ENCODE measurements at regions not wholly inside any gene's neighbourhood (a gene's known extent, or its start where the extent isn't known, plus 50 kb on each side); places are given as distances from the start of the nearest gene placed in this dataset.

DNA sequence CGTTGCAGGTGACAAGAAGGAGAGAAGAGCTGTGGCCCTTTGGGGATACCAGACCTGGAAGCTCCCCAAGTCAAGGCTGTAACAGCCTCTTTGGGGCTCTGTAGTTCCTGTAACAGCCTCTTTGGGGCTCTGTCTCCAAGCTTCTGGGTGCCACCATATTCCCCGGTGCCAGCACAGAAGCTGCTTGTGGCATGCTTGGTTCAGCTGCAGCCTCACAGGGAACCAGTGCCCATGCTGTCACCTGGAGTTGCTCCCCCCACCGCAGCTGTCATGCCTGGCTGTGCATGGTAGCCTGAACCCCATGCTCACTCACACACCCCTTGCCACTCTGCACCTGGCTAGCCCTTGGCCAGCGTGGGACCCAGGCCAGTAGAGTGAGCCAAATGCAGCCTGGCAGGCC, 109.1 kb downstream of the ELAPOR2 start:
- Histone ChIP-seq H3K27ac (ENCODE audit: low read length) (no peak overlapping the region), H3K4me1 (ENCODE audit: control insufficient read depth, insufficient read depth, low read length) (no peaks in the 10 kb centered on the region), H3K27me3 (ENCODE audit: control insufficient read depth, insufficient read depth, low read length) (no peaks in the 10 kb centered on the region; the same call in none of the 2 replicates), H3K36me3 (ENCODE audit: control insufficient read depth, insufficient read depth, low read length) (no peaks in the 10 kb centered on the region), H3K9me3 (ENCODE audit: control insufficient read depth, insufficient read depth, low read depth, low read length) (no peaks in the 10 kb centered on the region), H3K4me3 (ENCODE audit: low read depth in 2 of 2, low read length in 2 of 2) (no peak overlapping the region)
- POLR2A ChIA-PET: interaction anchor here (0.6 kb wide), 1 partner anchor 202 kb away, joined by 3 read pairs; no protein-coding TSS in a partner anchor
- DNase-seq (ENCODE audit: low read depth, low spot score) (no peak), ATAC-seq (no peak)
- in situ Hi-C loops (cut with HindIII; ENCODE audit: low pct_unique_long_range_greater_than_20kb, low sequenced_read_pairs): no loop called here
- CTCF ChIA-PET: no interaction called here
- no TSS peak for BruUV-seq (replicated peaks)
- TF ChIP-seq, protein P1, sequence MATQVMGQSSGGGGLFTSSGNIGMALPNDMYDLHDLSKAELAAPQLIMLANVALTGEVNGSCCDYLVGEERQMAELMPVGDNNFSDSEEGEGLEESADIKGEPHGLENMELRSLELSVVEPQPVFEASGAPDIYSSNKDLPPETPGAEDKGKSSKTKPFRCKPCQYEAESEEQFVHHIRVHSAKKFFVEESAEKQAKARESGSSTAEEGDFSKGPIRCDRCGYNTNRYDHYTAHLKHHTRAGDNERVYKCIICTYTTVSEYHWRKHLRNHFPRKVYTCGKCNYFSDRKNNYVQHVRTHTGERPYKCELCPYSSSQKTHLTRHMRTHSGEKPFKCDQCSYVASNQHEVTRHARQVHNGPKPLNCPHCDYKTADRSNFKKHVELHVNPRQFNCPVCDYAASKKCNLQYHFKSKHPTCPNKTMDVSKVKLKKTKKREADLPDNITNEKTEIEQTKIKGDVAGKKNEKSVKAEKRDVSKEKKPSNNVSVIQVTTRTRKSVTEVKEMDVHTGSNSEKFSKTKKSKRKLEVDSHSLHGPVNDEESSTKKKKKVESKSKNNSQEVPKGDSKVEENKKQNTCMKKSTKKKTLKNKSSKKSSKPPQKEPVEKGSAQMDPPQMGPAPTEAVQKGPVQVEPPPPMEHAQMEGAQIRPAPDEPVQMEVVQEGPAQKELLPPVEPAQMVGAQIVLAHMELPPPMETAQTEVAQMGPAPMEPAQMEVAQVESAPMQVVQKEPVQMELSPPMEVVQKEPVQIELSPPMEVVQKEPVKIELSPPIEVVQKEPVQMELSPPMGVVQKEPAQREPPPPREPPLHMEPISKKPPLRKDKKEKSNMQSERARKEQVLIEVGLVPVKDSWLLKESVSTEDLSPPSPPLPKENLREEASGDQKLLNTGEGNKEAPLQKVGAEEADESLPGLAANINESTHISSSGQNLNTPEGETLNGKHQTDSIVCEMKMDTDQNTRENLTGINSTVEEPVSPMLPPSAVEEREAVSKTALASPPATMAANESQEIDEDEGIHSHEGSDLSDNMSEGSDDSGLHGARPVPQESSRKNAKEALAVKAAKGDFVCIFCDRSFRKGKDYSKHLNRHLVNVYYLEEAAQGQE (IDR thresholded peaks at IDR 0.05; ENCODE audit: insufficient read depth in 1 of 2, low read depth in 2 of 2, low read length in 1 of 2): no peak
- TF ChIP-seq, protein P2, sequence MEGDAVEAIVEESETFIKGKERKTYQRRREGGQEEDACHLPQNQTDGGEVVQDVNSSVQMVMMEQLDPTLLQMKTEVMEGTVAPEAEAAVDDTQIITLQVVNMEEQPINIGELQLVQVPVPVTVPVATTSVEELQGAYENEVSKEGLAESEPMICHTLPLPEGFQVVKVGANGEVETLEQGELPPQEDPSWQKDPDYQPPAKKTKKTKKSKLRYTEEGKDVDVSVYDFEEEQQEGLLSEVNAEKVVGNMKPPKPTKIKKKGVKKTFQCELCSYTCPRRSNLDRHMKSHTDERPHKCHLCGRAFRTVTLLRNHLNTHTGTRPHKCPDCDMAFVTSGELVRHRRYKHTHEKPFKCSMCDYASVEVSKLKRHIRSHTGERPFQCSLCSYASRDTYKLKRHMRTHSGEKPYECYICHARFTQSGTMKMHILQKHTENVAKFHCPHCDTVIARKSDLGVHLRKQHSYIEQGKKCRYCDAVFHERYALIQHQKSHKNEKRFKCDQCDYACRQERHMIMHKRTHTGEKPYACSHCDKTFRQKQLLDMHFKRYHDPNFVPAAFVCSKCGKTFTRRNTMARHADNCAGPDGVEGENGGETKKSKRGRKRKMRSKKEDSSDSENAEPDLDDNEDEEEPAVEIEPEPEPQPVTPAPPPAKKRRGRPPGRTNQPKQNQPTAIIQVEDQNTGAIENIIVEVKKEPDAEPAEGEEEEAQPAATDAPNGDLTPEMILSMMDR (IDR thresholded peaks at IDR 0.05): no peak
- TF ChIP-seq TCF7L2 (IDR thresholded peaks at IDR 0.05; ENCODE audit: low read depth, low read length) (no peak), POLR2AphosphoS5 (IDR thresholded peaks at IDR 0.05; ENCODE audit: low read depth, low read length) (no peak), SIN3A (IDR thresholded peaks at IDR 0.05; ENCODE audit: borderline replicate concordance, insufficient read depth, low read depth, low read length) (no peak)
- intact Hi-C loops (cut with micrococcal nuclease; ENCODE audit: unreplicated experiment): no loop called here

DNA sequence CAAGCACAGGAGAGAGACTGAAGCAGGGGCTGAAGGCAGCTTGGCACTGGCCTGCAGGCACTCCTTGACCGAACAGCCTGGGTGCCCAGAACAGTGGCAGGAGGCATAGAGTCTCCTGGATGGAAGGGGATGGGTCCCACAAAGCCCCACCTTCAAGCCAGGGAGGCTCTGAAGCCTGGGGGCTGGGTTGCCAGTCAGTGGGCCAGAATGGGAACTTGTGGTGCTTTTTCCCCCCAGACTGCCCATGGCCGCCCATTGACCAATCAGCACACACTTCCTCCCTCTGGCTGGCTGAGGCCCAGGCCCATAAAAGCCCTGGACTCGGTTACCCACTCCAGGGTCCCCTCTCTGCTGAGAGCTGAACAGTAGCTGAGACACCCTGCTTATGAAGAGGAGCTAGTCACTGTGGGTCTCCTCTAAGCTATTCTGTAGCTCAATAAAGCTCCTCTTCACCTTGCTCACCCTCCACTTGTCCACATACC, 109.6 kb downstream of the ELAPOR2 start:
- ChIA-PET CTCF (no interaction called here), POLR2A (interaction anchor here (0.6 kb wide), 1 partner anchor 203 kb away, joined by 3 read pairs; no protein-coding TSS in a partner anchor)
- in situ Hi-C loops (cut with HindIII; ENCODE audit: low pct_unique_long_range_greater_than_20kb, low sequenced_read_pairs): no loop called here
- H3K4me1 ChIP-seq (ENCODE audit: control insufficient read depth, insufficient read depth, low read length): no peaks in the 10 kb centered on the region
- DNase-seq (ENCODE audit: low read depth, low spot score) (no peak), ATAC-seq (no peak)
- no peak overlapping the region for H3K4me3 ChIP-seq (ENCODE audit: low read depth in 2 of 2, low read length in 2 of 2)
- H3K9me3 ChIP-seq (ENCODE audit: control insufficient read depth, insufficient read depth, low read depth, low read length): no peaks in the 10 kb centered on the region
- TF ChIP-seq TCF7L2 (IDR thresholded peaks at IDR 0.05; ENCODE audit: low read depth, low read length) (no peak), SIN3A (IDR thresholded peaks at IDR 0.05; ENCODE audit: borderline replicate concordance, insufficient read depth, low read depth, low read length) (no peak), POLR2AphosphoS5 (IDR thresholded peaks at IDR 0.05; ENCODE audit: low read depth, low read length) (no peak)
- TF ChIP-seq, protein P1 (IDR thresholded peaks at IDR 0.05; ENCODE audit: insufficient read depth in 1 of 2, low read depth in 2 of 2, low read length in 1 of 2): no peak
- TF ChIP-seq, protein P2 (IDR thresholded peaks at IDR 0.05): no peak
- no peaks in the 10 kb centered on the region for H3K36me3 ChIP-seq (ENCODE audit: control insufficient read depth, insufficient read depth, low read length)
- H3K27ac ChIP-seq (ENCODE audit: low read length): no peak overlapping the region
- H3K27me3 ChIP-seq (ENCODE audit: control insufficient read depth, insufficient read depth, low read length): no peaks in the 10 kb centered on the region; the same call in none of the 2 replicates
- BruUV-seq (replicated peaks): no TSS peak
- intact Hi-C loops (cut with micrococcal nuclease; ENCODE audit: unreplicated experiment): no loop called here

Measured in Panc1 (cell line).